HG02885 (cell line): ENCODE measurements at regions not wholly inside any gene's neighbourhood (a gene's known extent, or its start where the extent isn't known, plus 50 kb on each side); places are given as distances from the start of the nearest gene placed in this dataset.

Source experiments
- ATAC-seq: cut with Tn5 transposase; IDR thresholded peaks from one replicate; pipeline ENCODE4 v1.9.1; 2021; ENCODE audit warnings: mild to moderate bottlenecking; ENCODE audit not compliant: unreplicated experiment, poor library complexity

DNA sequence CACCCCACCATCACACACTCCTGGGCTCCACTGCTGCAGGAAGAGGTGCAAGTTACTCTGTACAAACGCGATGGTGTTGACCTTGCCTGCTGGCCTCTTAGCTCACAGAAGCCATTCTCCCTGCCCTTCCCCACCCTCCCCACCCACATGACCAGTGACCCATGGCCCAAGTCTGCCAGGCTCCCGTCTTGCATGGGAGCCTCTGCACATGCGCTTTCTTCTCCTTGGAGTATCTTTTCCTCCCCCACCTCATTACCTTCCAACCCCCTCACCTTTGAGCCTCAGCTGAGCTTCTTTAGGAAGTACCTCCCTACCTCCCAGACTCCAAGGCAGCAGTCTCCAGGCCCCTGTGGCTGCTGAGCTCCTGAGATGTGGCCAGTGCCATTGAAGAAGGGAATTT, 337.7 kb upstream of the ZNF32 start:
- no peak for ATAC-seq

DNA sequence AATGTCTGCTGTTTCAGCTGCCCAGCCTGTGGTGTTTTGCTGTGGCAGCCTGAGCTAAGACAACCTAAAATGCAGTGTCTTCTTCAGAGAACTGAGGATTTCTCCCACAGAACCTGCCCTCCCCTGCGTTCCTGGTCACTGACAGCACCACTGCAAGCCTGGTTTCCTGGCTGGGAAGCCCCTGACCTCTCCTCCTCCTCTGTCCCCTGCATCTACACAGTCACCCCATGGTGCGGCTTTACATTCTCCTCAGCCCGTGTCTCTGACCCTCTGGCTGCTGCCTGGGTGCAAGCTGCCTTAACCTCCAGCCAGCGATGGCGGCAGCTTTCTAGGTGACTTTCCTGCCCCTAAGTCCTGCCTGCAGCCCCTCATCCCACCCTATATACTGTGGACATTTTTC, 337.3 kb upstream of the ZNF32 start:
- no peak for ATAC-seq

DNA sequence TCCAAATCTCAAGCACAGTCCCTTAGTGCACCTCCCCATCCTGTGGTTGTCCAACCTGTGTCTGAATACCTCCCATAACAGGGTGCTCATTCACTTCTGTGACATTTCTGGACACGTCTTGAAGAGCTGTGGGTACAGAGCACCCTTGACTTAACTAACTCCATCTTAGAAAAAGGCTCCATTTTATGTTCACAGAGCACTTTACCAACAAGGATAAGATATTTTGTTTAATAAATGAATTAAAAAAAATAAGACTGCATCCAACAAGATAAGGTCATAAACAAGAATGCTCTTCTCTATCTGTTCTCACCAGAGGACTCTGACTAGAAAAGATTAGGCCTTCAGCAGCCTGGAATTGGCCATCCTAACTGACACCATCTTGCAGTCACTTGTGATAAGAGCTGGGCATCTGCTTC, 335.2 kb upstream of the ZNF32 start:
- no peak for ATAC-seq

DNA sequence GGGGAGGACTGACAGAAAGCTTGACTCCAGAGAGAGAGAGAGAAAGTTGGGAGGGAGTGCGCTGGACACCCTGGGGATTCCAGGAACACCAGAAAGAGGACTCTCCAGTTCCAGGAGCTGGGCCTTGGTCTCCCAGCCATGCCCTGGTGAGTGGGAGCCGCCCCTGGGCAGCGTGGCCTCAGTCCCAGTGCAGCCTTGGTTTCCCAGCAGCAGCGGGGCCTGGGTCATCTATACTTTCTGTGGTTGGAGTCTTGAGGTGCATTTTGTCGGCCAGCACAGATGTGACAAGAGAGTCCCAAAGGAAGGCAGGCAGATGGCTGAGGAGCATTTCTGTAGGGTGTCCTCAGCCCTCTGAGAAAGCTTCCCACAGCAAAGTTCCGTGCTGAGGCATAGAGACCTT, 334.7 kb upstream of the ZNF32 start:
- ATAC-seq = no peak

DNA sequence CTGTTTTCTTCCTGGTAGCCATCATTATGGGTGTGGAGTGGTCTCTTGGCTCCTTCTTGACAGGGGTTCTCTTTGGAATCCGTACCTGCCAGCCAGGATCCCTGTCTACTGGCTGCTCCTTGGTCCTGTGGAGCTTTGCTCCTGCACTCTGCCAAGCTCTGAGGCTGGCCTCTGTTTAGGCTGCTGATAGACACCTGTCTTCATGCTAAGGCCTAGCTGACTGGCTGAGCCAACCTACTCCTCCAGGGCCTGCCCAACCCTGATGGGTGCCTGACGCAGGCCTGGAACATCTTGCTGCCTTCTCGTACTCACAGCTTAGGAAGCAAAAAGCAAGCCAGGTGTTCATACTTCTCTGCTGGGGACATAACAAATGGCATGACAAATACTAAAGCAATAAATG, 333.6 kb upstream of the ZNF32 start:
- no peak for ATAC-seq

DNA sequence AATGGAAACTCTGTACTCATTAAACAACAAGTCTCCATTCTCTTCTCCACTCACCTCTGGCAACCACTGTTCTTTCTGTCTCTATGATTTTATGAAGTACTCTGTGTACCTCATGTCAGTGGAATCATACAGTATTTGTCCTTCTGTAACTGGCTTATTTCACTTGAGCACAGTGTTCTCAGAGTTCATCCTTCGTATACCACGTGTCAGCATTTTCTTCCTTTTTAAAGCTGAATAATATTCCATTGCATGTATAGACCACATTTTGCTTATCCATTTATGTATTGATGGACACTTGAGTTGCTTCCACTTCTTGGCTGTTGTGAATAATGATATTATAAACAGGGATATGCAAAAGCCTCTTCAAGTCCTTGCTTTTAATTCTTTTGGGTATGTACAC, 333.0 kb upstream of the ZNF32 start:
- no peak for ATAC-seq

DNA sequence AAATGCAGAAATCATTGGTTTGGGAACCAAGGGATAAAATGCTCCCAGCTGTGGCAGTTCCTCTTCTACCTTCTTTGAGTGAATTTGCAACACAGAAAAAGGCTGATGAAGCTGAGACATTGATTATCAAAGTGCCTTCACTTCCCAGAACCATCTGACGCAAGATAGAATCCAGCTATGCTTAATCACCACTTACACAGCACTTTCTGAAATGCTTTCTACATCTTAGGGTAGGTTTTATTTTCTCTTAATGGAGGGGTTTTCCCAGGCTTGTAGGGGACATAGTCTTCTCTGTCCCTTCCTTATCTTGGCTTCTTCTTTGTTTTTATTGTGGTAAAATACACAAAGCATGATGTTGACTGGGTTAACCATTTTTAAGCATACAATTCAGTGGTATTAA, 332.6 kb upstream of the ZNF32 start:
- no peak for ATAC-seq

DNA sequence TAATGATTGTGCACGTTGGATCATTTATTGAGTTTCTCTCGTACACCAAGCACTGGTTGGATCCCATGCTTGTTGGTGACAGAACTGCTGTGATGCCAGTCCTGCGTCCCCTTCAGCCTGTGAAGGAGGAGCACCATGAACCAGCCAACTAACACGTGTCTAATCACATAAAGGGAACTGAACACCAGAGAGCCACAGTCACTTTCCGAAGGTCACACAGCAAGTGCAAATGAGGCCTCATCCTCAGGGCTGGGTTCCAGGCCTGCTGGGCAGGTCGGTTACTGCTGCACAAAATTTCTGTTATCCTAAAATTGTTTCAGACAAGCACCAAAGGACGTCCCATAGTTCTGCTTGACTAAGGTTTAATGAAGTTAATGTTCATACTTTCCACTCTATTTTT, 332.0 kb upstream of the ZNF32 start:
- no peak for ATAC-seq

DNA sequence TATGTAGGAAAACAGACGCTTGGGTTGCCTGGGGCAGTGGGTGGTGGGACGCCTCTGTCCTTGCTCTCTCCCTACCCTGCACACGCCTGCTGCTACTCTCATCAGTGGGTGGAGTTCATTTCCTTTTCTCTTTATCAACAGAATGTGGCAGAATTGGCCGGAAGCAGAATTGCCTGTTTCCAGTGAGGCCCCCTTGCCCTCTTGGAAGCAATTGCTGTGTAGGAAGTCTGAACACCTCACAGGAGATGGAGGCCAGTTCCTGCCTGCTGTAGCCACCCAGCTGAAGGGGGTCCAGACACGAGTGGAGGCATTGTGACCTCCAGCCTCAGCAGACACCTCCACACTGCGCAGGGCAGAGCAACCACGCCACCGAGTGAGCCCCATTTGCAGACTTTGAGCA, 331.6 kb upstream of the ZNF32 start:
- no peak for ATAC-seq

DNA sequence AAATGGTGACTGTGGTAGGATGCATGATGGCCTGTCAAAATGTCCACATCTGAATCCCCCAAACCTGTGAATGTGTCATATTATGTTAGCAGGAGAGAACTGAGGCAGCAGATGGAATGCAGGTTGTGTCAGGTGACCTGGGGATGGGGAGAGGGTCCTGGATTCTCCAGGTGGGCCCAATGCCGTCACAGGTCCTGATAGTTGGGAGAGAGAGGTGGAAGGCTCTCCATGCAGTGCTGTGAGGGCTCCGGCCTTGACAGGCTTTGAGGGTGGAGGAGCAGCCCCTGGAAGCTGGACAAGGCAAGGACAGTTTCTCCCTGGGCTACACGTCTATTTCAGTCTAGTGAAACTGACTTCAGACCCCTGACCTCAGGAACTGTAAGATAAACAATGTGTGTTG, 330.9 kb upstream of the ZNF32 start:
- ATAC-seq = no peak

DNA sequence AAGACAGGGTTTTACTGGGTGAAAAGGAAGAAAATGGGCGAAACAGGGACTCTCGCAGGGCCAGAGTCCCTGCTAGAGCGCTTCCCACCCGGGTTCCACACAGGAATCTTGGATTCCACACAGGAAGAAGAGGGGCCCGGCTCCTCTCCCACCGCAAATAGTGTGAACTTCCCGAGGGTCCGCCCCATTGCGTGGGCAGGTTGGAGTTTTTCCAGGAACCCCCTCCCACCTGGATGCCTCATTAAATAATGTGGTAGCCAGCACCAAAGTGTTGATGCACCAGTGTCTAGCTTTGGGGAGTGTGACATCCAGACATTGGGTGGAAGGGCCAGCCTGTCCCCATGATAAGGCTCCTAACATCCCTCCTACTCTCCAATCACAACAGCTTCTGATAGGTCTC, 330.3 kb upstream of the ZNF32 start:
- ATAC-seq = no peak

DNA sequence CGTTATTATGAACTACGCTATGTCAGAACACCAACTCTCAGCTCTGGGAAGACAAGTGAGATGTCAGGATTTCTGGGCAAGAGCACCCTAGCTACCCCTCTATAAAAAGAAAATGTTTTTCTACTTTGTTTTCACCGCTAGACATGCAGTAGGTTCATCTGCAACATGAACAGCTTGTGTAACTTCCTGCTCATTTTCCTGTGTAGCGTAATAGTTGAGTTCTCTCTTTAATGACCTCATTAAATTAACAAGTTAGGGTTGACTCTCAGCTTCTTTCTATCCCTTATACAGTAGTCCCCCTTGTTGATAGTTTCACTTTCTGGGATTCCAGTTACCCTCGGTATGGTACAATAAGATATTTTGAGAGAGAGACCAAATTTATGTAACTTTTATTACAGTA, 329.4 kb upstream of the ZNF32 start:
- no peak for ATAC-seq

DNA sequence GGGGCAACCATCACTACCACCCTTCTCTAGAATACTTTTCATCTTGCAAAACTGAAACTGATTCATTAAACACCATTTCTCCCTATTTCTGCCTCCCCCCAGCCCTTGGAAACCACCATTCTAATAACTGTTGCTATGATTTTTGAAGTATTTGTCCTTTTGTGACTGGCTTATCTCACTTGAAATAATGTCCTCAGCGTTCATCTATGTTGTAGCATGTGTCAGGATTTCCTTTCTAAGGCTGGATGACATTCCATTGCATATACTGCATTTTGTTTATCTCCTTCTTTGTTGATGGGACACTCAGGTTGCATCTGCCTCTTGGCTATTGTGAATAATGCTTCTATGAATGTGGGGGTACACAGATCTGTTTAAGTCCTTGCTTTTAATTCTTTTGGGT, 327.6 kb upstream of the ZNF32 start:
- ATAC-seq = no peak

DNA sequence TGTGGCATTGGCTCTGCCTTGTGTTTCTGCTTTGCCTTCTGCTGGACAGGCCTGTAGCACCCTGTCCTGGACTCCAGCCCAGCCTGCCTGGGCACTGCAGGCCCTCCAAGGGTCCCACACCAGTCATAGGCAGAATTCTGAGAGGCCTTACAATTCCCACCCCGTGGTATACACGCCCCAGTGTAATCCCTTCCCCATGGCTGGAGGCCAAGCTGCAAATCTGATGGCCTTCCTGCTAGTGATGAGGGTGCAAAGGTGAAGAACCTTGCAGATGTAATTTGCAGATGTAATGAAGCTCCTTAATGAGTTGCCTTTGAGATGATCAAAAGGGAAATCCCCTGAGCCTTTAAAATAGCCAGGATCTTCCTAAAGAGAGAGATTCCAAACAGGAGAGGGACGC, 325.1 kb upstream of the ZNF32 start:
- no peak for ATAC-seq

DNA sequence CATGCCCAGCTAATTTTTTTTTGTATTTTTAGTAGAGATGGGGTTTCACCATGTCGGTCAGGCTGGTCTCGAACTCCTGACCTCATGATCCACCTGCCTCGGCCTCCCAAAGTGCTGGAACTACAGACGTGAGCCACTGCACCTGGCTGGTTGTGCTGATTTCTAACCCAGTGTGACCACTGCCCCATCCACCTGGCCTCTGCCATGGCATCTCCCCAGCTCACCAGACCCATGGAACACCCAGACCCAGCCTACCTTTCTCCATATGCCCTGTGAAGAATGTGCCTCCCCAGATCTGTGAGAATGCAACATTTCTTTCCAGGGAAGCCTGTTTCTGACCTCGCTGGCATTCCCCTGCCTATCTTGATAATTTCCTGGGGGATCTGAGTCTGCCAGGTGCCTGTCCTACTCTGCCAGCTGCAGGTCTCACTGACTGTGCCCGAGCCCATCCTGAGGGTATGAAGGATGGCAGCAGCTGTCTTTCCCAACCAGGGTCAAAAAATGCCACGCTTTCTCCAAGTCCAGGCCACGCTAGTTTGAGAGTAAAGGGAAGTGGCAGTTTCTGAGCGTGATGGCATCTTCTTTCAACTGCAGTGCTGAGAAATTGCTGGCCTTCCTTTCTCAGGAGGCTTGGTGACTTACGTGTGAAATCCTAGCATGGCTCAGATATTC, 324.4 kb upstream of the ZNF32 start:
- no peak for ATAC-seq

DNA sequence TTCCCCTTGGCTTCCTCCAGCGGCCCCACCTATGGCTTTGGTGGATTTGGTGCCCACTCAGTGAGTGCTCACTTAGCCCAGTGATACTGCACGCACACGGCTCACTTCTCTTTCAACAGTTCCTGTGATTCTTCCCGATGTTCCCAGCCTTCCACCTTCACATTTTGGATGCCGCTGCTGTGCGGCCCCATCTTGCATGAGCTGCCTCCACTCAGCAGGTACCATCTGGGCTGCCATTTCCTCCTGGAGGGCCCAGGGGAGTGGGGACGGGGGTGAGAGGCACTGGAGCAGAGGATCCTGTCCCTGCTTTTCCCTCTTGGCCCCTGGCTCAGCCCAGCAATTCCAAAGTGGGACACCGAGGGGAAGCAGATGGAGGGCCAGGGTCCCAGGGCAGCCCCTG, 323.3 kb upstream of the ZNF32 start:
- ATAC-seq = no peak

DNA sequence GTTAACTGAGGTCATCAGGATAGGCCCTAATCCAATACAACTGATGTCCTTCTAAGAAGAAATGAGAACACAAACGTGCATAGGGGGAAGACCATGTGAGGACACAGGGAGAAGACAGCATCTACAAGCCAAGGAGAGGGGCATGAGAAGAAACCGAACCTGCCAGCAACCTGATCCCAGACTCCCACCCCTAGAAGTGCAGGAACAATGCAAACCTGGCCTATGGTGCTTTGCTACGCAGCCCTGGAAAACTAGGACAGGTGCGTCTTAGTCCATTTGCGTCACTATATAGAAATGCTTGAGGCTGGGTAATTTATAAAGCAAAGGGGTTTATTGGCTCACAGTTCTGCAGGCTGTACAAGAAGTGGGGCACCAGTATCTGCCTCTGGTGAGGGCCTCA, 322.6 kb upstream of the ZNF32 start:
- no peak for ATAC-seq

DNA sequence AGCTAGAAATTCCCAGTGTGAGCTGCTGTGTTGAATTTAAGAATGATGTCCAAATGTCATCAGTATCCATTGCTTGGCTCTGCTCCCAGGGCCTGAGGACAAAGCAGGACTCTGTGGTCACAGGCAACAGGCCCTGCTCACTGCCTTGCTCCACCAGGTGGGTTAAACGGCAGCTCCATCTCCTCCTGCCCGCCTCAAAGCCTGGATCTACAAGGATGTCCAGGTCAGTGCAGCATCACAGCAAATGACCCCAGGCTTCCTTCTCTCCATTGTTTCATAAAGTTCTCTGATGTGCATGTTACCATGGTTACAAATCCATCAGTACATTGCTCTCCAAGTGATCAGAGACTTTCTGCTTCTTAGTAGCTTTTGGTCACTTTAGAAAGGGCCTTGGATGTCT, 322.0 kb upstream of the ZNF32 start:
- ATAC-seq = no peak

DNA sequence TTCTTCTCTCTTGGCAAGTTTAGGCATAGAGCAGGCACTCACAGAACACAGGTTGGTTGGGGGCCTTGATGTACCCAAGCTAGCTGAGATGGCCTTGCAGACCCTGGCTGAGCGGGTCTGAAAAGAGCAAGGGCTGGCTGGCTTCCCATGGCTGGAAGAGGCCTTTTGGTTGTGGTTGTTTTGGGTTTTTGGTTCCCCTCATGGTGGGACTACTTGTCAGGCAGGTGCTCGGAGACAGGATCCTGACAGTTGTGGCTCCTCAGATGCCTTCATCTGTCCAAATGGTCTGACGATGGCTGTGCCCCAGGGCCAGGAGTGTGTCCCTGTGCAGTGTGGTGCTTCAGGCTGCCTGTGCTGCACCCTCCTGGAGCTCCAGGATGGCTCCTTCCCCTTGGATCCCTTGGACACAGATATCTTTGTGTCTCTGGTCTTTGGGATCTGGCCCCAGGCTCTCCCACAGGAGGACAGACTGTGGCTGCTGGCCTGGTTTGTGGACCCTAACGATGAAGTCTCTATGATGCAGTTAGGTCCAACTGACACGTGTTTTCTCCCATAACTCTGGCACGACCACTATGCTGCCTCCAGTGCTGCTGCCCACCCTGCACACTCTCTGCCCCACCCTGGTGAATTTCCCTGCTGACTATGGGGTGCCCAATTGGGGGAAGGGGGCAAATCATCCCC, 321.5 kb upstream of the ZNF32 start:
- ATAC-seq = no peak

DNA sequence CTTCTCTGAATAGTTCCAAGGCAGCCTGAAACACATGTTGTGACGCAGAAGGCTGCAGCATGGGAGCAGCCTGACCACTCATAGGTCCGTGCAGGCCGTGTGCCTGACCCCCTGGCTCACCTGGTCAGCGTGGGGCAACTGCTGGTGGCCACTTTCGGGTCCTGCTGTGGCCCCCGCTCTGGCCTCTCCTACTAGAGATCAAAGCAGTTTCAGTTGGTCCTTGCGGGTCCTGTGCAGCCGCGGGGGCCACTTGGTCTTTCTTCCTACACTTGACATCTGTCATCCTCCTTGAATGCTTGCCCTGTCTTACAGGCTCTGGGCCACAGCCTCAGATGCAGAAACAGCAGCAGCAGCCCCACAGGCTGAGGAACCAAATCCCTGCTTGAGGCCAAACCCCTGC, 320.8 kb upstream of the ZNF32 start:
- no peak for ATAC-seq

DNA sequence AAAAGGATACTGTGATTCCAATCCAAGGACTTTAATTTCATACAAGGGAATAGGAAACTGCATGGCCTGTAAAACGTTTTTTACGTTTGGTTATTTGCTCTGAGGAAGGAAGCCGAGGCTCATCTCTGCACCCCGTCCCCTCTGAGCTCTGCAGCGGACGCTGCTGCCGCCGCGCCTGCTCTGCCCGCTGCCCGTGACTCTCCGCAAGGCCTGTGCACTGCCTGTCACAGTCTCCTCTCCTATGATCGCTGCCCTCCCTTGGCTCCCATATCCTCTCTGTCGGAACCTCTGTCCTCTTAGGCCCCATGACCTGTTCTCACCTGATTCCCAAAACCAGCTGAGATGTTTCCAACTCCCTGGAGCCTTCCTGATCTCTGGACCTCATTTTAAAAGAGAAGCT, 320.3 kb upstream of the ZNF32 start:
- ATAC-seq = no peak

DNA sequence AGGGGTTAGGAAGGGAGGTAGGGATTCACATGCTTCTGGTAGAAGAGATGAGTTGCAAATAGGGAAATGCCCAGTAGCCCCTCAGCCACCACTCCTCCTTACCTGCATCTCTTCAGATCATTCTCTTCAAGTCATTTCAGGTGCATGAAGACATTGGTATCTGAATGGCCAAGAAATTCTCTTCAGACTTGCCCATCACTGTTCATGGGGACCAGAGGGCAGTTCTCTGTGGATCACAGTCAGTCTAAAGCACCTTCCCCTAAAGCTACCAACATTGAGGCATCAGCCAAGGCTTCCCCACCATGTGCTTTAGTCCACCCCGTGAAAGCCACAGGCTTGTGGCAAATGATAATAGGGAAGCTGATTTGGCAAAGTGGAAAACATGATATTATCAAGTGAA, 319.4 kb upstream of the ZNF32 start:
- no peak for ATAC-seq
